SU-DHL-6 (cell line): ENCODE measurements at regions not wholly inside any gene's neighbourhood (a gene's known extent, or its start where the extent isn't known, plus 50 kb on each side); places are given as distances from the start of the nearest gene placed in this dataset.

ENCODE experiments used
- EZH2phosphoT487 ChIP-seq: fragments of 200-600 bp; sonication (generic), shearing (Covaris generic); conservative IDR thresholded peaks from 2 replicates; pipeline ENCODE4 v1.6.1; 2018; ENCODE audit warnings: mild to moderate bottlenecking, antibody characterized with exemption, low read length, moderate library complexity, mixed read lengths
- TF ChIP-seq, protein P1 (sequence below): fragments of 200-600 bp; sonication (generic); IDR thresholded peaks from one replicate; pipeline ENCODE4 v1.5.1; 2017; ENCODE audit warnings: antibody characterized with exemption, mild to moderate bottlenecking, low read length, moderate library complexity; ENCODE audit not compliant: insufficient read depth, poor library complexity, severe bottlenecking

- TF ChIP-seq, protein P1, sequence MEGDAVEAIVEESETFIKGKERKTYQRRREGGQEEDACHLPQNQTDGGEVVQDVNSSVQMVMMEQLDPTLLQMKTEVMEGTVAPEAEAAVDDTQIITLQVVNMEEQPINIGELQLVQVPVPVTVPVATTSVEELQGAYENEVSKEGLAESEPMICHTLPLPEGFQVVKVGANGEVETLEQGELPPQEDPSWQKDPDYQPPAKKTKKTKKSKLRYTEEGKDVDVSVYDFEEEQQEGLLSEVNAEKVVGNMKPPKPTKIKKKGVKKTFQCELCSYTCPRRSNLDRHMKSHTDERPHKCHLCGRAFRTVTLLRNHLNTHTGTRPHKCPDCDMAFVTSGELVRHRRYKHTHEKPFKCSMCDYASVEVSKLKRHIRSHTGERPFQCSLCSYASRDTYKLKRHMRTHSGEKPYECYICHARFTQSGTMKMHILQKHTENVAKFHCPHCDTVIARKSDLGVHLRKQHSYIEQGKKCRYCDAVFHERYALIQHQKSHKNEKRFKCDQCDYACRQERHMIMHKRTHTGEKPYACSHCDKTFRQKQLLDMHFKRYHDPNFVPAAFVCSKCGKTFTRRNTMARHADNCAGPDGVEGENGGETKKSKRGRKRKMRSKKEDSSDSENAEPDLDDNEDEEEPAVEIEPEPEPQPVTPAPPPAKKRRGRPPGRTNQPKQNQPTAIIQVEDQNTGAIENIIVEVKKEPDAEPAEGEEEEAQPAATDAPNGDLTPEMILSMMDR: no peak
- no peak for TF ChIP-seq EZH2phosphoT487
Measured at GRCh38 chr10:120355425-120355824, 101.6 kb upstream of the PLPP4 start.
